Transverse colon (tissue), 4 donors: ENCODE measurements at regions not wholly inside any gene's neighbourhood (a gene's known extent, or its start where the extent isn't known, plus 50 kb on each side); places are given as distances from the start of the nearest gene placed in this dataset.
"Not testable (repeated sequence)": the region's sequence is repeated elsewhere in the genome, so short reads cannot be mapped to it uniquely, and the experiment has no call there.

ENCODE experiments used
- DNase-seq: peaks from one replicate; pipeline ENCODE4 v3.0.0-alpha.2; 2019
- H3K27ac ChIP-seq, 4 donors: fragments of 200-600 bp; sonication (generic); 2 replicates each; pipeline ENCODE4 v1.5.1; 2016 to 2018; ENCODE audit warnings: inconsistent platforms in 4 of 4
- H3K27me3 ChIP-seq: fragments of 200-600 bp; sonication (generic); 2 replicates; pipeline ENCODE4 v1.5.1; 2017; ENCODE audit warnings: inconsistent platforms
- H3K36me3 ChIP-seq, 4 donors: fragments of 200-600 bp; sonication (generic); 2 replicates each; pipeline ENCODE4 v1.5.1; 2017 to 2019; ENCODE audit warnings: inconsistent platforms in 4 of 4
- H3K4me1 ChIP-seq, 4 donors: fragments of 200-600 bp; sonication (generic); 2 replicates each; pipeline ENCODE4 v1.5.1; 2017 to 2020; ENCODE audit warnings: inconsistent platforms in 4 of 4
- H3K4me3 ChIP-seq, 4 donors: fragments of 200-600 bp; sonication (generic); 1 replicate in 1 of 4; 2 replicates in 3 of 4; pipeline versions ENCODE4 v1.5.1 to v1.6.1; 2017 to 2019; ENCODE audit warnings: inconsistent platforms in 4 of 4
- H3K9me3 ChIP-seq, 2 donors: fragments of 200-600 bp; sonication (generic); 2 replicates each; pipeline ENCODE4 v1.5.1; 2017 to 2019; ENCODE audit warnings: inconsistent platforms in 2 of 2
- EP300 ChIP-seq: sonication (generic); formaldehyde crosslinking; IDR thresholded peaks from one replicate; pipeline ENCODE4 v1.6.1; 2017; ENCODE audit warnings: antibody characterized with exemption, low read depth
- POLR2A ChIP-seq: fragments of 450-650 bp; IDR thresholded peaks from one replicate; pipeline ENCODE4 v1.6.1; 2016; ENCODE audit warnings: antibody characterized with exemption, mild to moderate bottlenecking, moderate library complexity
- POLR2AphosphoS5 ChIP-seq, 3 donors: sonication (generic); formaldehyde crosslinking; IDR thresholded peaks; one replicate each; pipeline ENCODE4 v1.6.1; 2016; ENCODE audit warnings: antibody characterized with exemption in 3 of 3
- WGBS, 2 donors: methylation state at CpG; one replicate each; pipeline ENCODE4 v1.1.5; 2018; ENCODE audit warnings: low coverage in 1 of 2; 5-methylcytosine and 5-hydroxymethylcytosine counted together
- in situ Hi-C, 4 donors: fragments of 200-750 bp; cut with MboI; loops; one replicate each; pipeline versions ENCODE4 v1.15.0 to v1.15.1; 2017; ENCODE audit warnings: low sequenced_read_pairs in 3 of 4, low pct_ligation_motif_present in 1 of 4, low pct_unique_long_range_greater_than_20kb in 1 of 4
- intact Hi-C: fragments of 100-400 bp; cut with DNase I; formaldehyde crosslinking; loops from one replicate; pipeline ENCODE4 v1.15.1; 2023; ENCODE audit warnings: low total_unique reads
- TF ChIP-seq, protein P1 (sequence below), 5 experiments: fragments of 200-600 bp in 3 of 5; fragments of 450-650 bp in 2 of 5; sonication (generic) in 3 of 5; IDR thresholded peaks; 1 replicate in 2 of 5; 2 replicates in 3 of 5; pipeline ENCODE4 v1.5.1; 2016 to 2017; ENCODE audit warnings: antibody characterized with exemption in 5 of 5, inconsistent platforms in 3 of 5, mild to moderate bottlenecking in 2 of 5, moderate library complexity in 1 of 5

DNA sequence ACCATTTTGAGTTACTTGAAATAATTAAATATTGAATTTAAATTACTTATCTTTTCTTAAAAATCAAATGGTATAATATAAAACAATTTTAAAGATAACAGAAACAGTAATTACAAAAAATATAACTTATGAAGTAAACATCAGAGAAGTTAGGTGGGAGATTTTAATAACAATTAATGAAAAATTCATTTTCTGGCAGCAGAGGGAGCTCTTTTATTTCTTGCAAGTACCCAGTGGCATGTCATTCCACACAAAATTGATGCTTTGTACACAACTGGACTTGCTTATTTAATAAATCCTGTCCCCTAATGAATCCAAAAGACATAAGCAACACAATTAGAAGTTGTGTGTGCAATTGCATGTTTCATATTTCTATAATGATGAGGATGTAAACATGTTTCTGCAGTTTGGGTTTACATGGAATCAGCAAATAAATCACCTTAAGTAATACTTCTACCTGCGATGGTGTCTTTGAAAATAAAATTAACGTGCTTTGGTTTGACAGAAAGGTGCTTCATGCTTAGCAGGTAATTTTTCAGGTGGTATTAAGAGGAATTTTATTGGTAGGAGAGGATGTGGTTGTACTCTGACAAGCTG is 861.3 kb downstream of the ZPLD1 start:
- TF ChIP-seq, protein P1, sequence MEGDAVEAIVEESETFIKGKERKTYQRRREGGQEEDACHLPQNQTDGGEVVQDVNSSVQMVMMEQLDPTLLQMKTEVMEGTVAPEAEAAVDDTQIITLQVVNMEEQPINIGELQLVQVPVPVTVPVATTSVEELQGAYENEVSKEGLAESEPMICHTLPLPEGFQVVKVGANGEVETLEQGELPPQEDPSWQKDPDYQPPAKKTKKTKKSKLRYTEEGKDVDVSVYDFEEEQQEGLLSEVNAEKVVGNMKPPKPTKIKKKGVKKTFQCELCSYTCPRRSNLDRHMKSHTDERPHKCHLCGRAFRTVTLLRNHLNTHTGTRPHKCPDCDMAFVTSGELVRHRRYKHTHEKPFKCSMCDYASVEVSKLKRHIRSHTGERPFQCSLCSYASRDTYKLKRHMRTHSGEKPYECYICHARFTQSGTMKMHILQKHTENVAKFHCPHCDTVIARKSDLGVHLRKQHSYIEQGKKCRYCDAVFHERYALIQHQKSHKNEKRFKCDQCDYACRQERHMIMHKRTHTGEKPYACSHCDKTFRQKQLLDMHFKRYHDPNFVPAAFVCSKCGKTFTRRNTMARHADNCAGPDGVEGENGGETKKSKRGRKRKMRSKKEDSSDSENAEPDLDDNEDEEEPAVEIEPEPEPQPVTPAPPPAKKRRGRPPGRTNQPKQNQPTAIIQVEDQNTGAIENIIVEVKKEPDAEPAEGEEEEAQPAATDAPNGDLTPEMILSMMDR (IDR thresholded peaks at IDR 0.05), result no peak
- TF ChIP-seq POLR2A (no peak), EP300 (no peak), POLR2AphosphoS5 (IDR thresholded peaks at IDR 0.05) (no peak)
- no peaks in the 10 kb centered on the region for H3K9me3 ChIP-seq
- intact Hi-C loops, result no loop called here
- in situ Hi-C loops, result no loop called here
- no peaks in the 10 kb centered on the region for H3K27me3 ChIP-seq
- WGBS, 2 donors, result 50 to 71% methylated on average over 2 of the region's 2 CpGs
- H3K27ac ChIP-seq, result no peak overlapping the region
- H3K36me3 ChIP-seq, result no peaks in the 10 kb centered on the region
- no peak for DNase-seq
- H3K4me1 ChIP-seq, result no peaks in the 10 kb centered on the region
- no peak overlapping the region for H3K4me3 ChIP-seq

DNA sequence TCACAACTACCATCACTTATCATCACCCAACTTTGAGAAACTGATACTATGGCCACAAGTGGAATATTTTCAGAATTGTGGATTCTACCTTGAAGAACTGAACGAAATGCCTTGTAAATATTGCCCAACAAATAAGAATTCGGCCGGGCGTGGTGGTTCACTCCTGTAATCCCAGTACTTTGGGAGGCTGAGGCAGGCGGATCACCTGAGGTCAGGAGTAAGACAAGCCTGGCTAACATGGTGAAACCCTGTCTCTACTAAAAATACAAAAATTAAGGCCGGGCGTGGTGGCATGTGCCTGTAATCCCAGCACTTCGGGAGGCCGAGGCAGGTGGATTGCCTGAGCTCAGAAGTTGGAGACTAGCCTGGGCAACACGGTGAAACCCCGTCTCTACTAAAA is 862.7 kb downstream of the ZPLD1 start:
- DNase-seq, in situ Hi-C loops, H3K27ac ChIP-seq, intact Hi-C loops, H3K36me3 ChIP-seq, H3K4me3 ChIP-seq, H3K27me3 ChIP-seq, H3K4me1 ChIP-seq, H3K9me3 ChIP-seq: not testable (repeated sequence)
- WGBS, 2 donors, result 83 to 92% methylated on average over 2 to 11 of the region's 11 CpGs

GRCh38 chr3:103306104-103306503 is 871.3 kb downstream of the ZPLD1 start:
- no peaks in the 10 kb centered on the region for H3K36me3 ChIP-seq
- no peak overlapping the region for H3K4me3 ChIP-seq
- H3K27ac ChIP-seq, result no peak overlapping the region
- in situ Hi-C loops, result no loop called here
- 66 to 82% methylated on average over 4 of the region's 4 CpGs for WGBS, 2 donors
- no peak for DNase-seq
- H3K27me3 ChIP-seq, result no peaks in the 10 kb centered on the region
- H3K4me1 ChIP-seq, result no peaks in the 10 kb centered on the region
- intact Hi-C loops, result no loop called here
- H3K9me3 ChIP-seq, result no peaks in the 10 kb centered on the region
- TF ChIP-seq POLR2AphosphoS5 (IDR thresholded peaks at IDR 0.05) (no peak), EP300 (no peak), POLR2A (no peak)
- TF ChIP-seq, protein P1 (IDR thresholded peaks at IDR 0.05), result no peak

GRCh38 chr3:103308921-103309320 is 874.1 kb downstream of the ZPLD1 start:
- H3K9me3 ChIP-seq, result no peaks in the 10 kb centered on the region
- intact Hi-C loops (no loop called here), in situ Hi-C loops (no loop called here)
- TF ChIP-seq, protein P1 (IDR thresholded peaks at IDR 0.05), result no peak
- TF ChIP-seq EP300 (no peak), POLR2A (no peak), POLR2AphosphoS5 (IDR thresholded peaks at IDR 0.05) (no peak)
- no peak overlapping the region for H3K4me3 ChIP-seq
- H3K36me3 ChIP-seq, result no peaks in the 10 kb centered on the region
- no peak for DNase-seq
- no peaks in the 10 kb centered on the region for H3K27me3 ChIP-seq
- 29 to 43% methylated on average over 1 of the region's 1 CpG for WGBS, 2 donors
- no peaks in the 10 kb centered on the region for H3K4me1 ChIP-seq
- H3K27ac ChIP-seq, result no peak overlapping the region

GRCh38 chr3:103319912-103320311 is 885.1 kb downstream of the ZPLD1 start:
- DNase-seq, result no peak
- Histone ChIP-seq H3K9me3 (no peaks in the 10 kb centered on the region), H3K27ac (no peak overlapping the region), H3K4me3 (no peak overlapping the region), H3K27me3 (no peaks in the 10 kb centered on the region), H3K36me3 (no peaks in the 10 kb centered on the region), H3K4me1 (no peaks in the 10 kb centered on the region)
- intact Hi-C loops, result no loop called here
- in situ Hi-C loops, result no loop called here
- TF ChIP-seq POLR2A (no peak), POLR2AphosphoS5 (IDR thresholded peaks at IDR 0.05) (no peak), EP300 (no peak)
- TF ChIP-seq, protein P1 (IDR thresholded peaks at IDR 0.05), result no peak
- 39 to 50% methylated on average over 2 of the region's 2 CpGs for WGBS, 2 donors
